ENCODE measurements at regions not wholly inside any gene's neighbourhood (a gene's known extent, or its start where the extent isn't known, plus 50 kb on each side); places are given as distances from the start of the nearest gene placed in this dataset.

- intact Hi-C loops (cut with DNase I; ENCODE audit: low total_unique reads) = no loop called here
- WGBS, 2 donors = 84 to 87% methylated on average over 7 of the region's 7 CpGs
- DNase-seq (ENCODE audit: low spot score in 2 of 2) = no peak
- TF ChIP-seq CTCF (IDR thresholded peaks at IDR 0.05) (no peak), POLR2A (IDR thresholded peaks at IDR 0.05) (no peak)
- no peak overlapping the region for H3K4me3 ChIP-seq (ENCODE audit: low read depth, poor library complexity, severe bottlenecking)
These were observed 56.5 kb downstream of the IRX6 start for GRCh38 chr16:55380485-55380884.

- intact Hi-C loops (cut with DNase I; ENCODE audit: low total_unique reads) = no loop called here
- DNase-seq (ENCODE audit: low spot score in 2 of 2) = no peak
- no peak for TF ChIP-seq POLR2A (IDR thresholded peaks at IDR 0.05)
- no peak for TF ChIP-seq CTCF (IDR thresholded peaks at IDR 0.05)
- WGBS, 2 donors = 82 to 83% methylated on average over 12 of the region's 12 CpGs
- H3K4me3 ChIP-seq (ENCODE audit: low read depth, poor library complexity, severe bottlenecking) = no peak overlapping the region
These were observed 60.6 kb downstream of the IRX6 start for GRCh38 chr16:55384288-55385247.

GRCh38 chr16:55385359-55385758 lies 61.4 kb downstream of the IRX6 start:
- H3K4me3 ChIP-seq (ENCODE audit: low read depth, poor library complexity, severe bottlenecking) = no peak overlapping the region
- no peak for DNase-seq (ENCODE audit: low spot score in 2 of 2)
- intact Hi-C loops (cut with DNase I; ENCODE audit: low total_unique reads) = no loop called here
- TF ChIP-seq POLR2A (IDR thresholded peaks at IDR 0.05) (no peak), CTCF (IDR thresholded peaks at IDR 0.05) (no peak)
- 77 to 87% methylated on average over 3 of the region's 3 CpGs for WGBS, 2 donors

- no peak overlapping the region for H3K4me3 ChIP-seq (ENCODE audit: low read depth, poor library complexity, severe bottlenecking)
- TF ChIP-seq POLR2A (IDR thresholded peaks at IDR 0.05) (no peak), CTCF (IDR thresholded peaks at IDR 0.05) (no peak)
- 69 to 72% methylated on average over 5 of the region's 5 CpGs for WGBS, 2 donors
- no peak for DNase-seq (ENCODE audit: low spot score in 2 of 2)
- intact Hi-C loops (cut with DNase I; ENCODE audit: low total_unique reads) = no loop called here
These were observed 62.7 kb downstream of the IRX6 start for GRCh38 chr16:55386534-55387296.

GRCh38 chr16:55388131-55388862 lies 64.3 kb downstream of the IRX6 start:
- DNase-seq (ENCODE audit: low spot score in 2 of 2) = no peak
- no peak overlapping the region for H3K4me3 ChIP-seq (ENCODE audit: low read depth, poor library complexity, severe bottlenecking)
- TF ChIP-seq POLR2A (IDR thresholded peaks at IDR 0.05) (no peak), CTCF (IDR thresholded peaks at IDR 0.05) (no peak)
- WGBS, 2 donors = 90 to 94% methylated on average over 5 of the region's 5 CpGs
- intact Hi-C loops (cut with DNase I; ENCODE audit: low total_unique reads) = no loop called here

All from lower leg skin (tissue), 4 donors.